Fibroblast of the conjunctiva (primary cell): ENCODE measurements at regions not wholly inside any gene's neighbourhood (a gene's known extent, or its start where the extent isn't known, plus 50 kb on each side); places are given as distances from the start of the nearest gene placed in this dataset.

Experiments used
- DNase-seq: peaks from one replicate; pipeline ENCODE4 v3.0.0-alpha.2; 2010; ENCODE audit warnings: low read depth

GRCh38 chr2:120440521-120441350 is 94.8 kb downstream of the INHBB start:
- DNase-seq: no peak

GRCh38 chr2:120441351-120441700 is 95.4 kb downstream of the INHBB start:
- no peak for DNase-seq

DNA sequence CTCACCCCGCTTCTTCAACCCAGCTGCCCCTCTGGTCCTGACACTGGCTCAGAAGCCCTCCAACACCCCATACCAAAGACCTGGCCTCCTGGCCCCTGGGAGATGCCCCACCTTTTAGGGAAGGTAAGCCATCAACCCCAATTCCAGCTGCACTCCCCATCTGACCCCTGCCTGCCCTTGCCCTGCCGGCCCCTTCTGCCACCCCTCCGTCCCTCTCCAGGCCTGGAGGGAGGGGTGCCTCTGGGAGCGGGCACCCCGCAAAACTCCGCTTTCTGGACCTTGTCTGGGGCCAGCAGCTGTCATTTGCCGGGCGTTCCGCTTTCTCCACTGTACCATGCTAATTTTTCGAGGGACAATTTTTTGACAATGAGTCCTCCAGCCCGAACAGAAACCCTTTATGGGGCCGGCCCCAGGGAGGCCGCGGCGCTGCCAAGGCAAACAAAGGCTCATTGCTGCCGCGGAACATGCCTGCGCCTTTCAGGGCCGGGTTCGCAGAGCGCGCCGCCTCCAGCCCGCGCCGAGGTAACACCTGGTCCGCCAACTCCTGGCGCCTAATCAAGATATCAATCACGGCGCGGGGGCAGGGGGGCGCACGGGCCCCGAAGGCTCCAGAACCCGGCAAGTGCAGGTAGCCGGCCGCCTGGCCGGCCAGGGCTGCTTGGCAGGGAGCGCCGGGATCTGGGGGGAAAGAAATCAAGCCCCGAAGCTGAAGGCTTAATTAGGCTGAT is 96.0 kb downstream of the INHBB start:
- no peak for DNase-seq

GRCh38 chr2:120442541-120442922 is 96.6 kb downstream of the INHBB start:
- DNase-seq: no peak

DNA sequence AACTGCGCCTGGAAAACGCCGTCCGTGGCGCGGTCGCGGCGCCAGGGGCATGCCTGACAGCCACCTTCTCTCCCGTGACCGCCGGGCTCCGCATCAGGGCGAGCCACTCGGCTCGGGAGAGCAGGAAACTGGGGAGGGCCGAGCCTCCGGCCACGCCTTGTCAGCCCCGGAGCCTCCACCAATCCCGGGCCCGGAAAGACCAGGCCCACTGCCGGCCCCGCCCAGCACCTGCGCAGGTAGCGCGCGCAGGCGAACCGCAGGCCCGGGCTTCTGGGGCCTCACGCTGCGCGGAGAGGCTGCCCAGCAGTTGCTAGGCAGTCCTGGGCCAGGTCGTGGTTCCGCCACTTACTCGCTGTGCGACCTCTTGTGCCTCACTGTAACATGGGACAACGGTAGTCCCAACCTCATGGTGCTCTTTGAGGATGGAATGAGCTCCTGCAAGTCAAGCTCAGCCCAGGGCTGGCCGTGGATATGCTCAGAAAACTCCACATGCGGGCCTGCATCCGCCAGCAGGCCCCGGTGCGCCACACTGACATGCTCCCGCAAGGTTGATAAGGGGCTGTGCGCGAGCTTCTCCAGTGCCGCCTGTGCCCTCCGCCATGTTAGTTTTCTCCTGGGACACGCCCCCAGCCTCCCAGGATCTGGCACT is 97.1 kb downstream of the INHBB start:
- no peak for DNase-seq

DNA sequence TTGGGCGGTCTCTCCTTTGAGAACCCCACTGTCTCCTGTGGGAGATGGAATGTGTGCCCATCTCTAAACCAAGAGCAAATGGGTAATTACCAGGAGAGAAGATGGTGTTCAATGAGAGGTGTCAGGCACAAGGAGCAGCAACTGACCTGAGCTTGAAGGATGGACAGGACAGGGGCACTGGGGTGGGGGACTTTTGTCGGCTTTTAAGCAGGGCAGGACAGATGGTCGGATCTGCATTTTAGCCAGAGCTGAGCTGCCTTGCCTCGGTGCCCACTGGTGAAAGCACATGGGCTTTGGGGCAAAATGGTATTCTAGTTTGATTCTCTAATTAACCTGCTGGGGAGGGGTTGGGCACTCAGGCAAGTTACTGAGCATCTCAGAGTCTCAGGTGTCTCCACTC is 98.0 kb downstream of the INHBB start:
- DNase-seq: no peak

- DNase-seq: no peak
Observed at GRCh38 chr2:120444691-120445240, 98.8 kb downstream of the INHBB start.

- no peak for DNase-seq
Observed at GRCh38 chr2:120445449-120446143, 99.7 kb downstream of the INHBB start.

DNA sequence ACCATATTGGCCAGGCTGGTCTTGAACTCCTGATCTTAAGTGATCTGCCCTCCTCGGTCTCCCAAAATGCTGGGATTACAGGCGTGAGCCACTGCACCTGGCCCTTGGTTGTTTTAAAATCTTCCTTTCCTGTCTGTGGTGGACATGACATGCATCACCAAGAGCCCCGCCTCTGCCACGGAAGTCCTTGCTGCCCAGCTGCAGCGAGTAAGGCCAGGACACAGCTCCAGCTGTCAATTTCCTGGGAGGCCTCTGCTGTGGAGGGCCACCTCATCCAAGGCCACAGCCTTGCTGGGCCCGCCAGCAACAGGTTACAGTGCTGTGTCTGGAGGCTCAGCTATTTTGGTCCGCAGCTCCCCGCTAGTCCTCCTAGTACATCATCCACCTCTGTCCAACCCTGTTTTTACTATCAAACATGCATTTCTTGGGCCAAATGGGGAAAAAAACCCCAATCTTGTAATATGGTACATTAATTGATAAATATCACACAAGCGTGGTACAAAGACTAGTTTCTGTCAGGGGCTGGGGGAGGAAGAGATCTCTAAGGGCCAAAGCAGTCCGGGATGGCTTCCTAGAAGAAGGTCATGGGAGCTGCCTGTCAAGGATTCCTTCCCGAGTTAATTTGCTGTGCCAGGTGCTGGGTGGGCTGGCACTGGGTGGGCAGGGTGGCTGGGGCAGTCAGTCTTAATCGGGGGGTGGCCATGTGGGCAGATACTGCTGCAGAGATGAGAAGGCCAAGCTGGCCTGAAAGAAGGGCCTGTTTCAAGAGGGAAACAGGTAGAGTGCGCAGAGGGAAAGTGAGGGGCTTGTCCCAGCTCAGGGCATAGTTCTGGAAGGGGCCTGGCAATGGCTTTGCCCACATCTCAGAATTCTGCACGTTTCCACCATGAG is 100.5 kb downstream of the INHBB start:
- DNase-seq: no peak

GRCh38 chr2:120447127-120447785 is 101.3 kb downstream of the INHBB start:
- no peak for DNase-seq

- no peak for DNase-seq
Observed at GRCh38 chr2:120448436-120448835, 102.5 kb downstream of the INHBB start.

- no peak for DNase-seq
Observed at GRCh38 chr2:120448961-120449810, 103.2 kb downstream of the INHBB start.

GRCh38 chr2:120450196-120450820 is 104.4 kb downstream of the INHBB start:
- DNase-seq: no peak

GRCh38 chr2:120451334-120451733 is 105.4 kb downstream of the INHBB start:
- DNase-seq: no peak

GRCh38 chr2:120452131-120452530 is 106.2 kb downstream of the INHBB start:
- DNase-seq: no peak

- no peak for DNase-seq
Observed at GRCh38 chr2:120452945-120453634, 107.2 kb downstream of the INHBB start.

GRCh38 chr2:120453635-120453998 is 107.7 kb downstream of the INHBB start:
- no peak for DNase-seq

- no peak for DNase-seq
Observed at GRCh38 chr2:120454654-120455385, 108.9 kb downstream of the INHBB start.
